ENCODE measurements at regions not wholly inside any gene's neighbourhood (a gene's known extent, or its start where the extent isn't known, plus 50 kb on each side); places are given as distances from the start of the nearest gene placed in this dataset.

DNA sequence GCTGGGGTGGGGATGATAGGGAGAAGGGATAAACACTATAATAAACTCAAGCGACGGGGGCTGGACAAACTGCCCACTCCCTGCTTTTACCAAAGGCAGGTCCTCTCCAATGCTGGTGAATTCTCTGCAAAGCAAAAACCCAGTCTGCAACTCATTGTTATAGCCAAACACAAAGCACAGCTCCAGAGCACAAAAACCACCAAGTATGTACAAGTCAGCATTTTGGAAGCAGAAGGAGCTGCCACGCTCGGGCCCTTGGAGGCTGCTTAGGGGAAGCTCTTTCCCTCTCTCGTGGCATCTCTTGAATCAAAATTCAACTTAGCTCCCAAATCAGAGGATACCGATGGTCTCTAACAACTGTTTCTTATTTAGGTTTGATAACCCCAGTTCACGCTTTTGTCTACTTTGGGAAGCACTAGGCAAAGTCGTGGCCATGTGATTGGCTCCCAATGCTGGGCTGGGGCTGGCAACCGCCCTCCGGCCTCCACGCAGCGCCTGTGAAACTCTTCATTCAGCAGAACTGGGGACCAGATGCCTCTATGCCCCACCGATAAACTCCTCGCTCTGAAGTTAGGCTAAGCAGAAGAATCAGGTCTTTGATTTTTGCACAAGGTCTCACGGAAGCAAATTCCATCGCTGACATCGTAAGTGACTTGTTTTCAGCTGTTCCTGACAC, 158.5 kb upstream of the FOXN3 start:
- POLR2A ChIA-PET: no interaction called here
- CTCF ChIA-PET: no interaction called here
- TF ChIP-seq, protein P1, sequence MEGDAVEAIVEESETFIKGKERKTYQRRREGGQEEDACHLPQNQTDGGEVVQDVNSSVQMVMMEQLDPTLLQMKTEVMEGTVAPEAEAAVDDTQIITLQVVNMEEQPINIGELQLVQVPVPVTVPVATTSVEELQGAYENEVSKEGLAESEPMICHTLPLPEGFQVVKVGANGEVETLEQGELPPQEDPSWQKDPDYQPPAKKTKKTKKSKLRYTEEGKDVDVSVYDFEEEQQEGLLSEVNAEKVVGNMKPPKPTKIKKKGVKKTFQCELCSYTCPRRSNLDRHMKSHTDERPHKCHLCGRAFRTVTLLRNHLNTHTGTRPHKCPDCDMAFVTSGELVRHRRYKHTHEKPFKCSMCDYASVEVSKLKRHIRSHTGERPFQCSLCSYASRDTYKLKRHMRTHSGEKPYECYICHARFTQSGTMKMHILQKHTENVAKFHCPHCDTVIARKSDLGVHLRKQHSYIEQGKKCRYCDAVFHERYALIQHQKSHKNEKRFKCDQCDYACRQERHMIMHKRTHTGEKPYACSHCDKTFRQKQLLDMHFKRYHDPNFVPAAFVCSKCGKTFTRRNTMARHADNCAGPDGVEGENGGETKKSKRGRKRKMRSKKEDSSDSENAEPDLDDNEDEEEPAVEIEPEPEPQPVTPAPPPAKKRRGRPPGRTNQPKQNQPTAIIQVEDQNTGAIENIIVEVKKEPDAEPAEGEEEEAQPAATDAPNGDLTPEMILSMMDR (IDR thresholded peaks at IDR 0.05; ENCODE audit: low read depth, low read length): no peak
- Histone ChIP-seq H3K4me3 (ENCODE audit: low read depth, low read length) (no peak overlapping the region), H3K27ac (ENCODE audit: low read depth, low read length) (no peak overlapping the region), H3K27me3 (ENCODE audit: control insufficient read depth, insufficient read depth, low read length) (no peaks in the 10 kb centered on the region), H3K9me3 (ENCODE audit: control insufficient read depth, insufficient read depth, low read length) (no peaks in the 10 kb centered on the region; the same call in 1 of the 2 replicates)
- no peak for DNase-seq (ENCODE audit: low read depth, low spot score)

- ChIA-PET CTCF (interaction anchor here (0.6 kb wide), 1 partner anchor 178 kb away, joined by 5 read pairs; no protein-coding TSS in a partner anchor), POLR2A (no interaction called here)
- no peak for DNase-seq (ENCODE audit: low read depth, low spot score)
- Histone ChIP-seq H3K27ac (ENCODE audit: low read depth, low read length) (no peak overlapping the region), H3K4me3 (ENCODE audit: low read depth, low read length) (no peak overlapping the region), H3K9me3 (ENCODE audit: control insufficient read depth, insufficient read depth, low read length) (no peaks in the 10 kb centered on the region; the same call in 1 of the 2 replicates), H3K27me3 (ENCODE audit: control insufficient read depth, insufficient read depth, low read length) (no peaks in the 10 kb centered on the region)
- TF ChIP-seq, protein P1 (IDR thresholded peaks at IDR 0.05; ENCODE audit: low read depth, low read length): no peak
These were observed 157.4 kb upstream of the FOXN3 start for GRCh38 chr14:89574420-89574819.

- Histone ChIP-seq H3K27me3 (ENCODE audit: control insufficient read depth, insufficient read depth, low read length) (no peaks in the 10 kb centered on the region), H3K9me3 (ENCODE audit: control insufficient read depth, insufficient read depth, low read length) (no peaks in the 10 kb centered on the region; the same call in 1 of the 2 replicates), H3K4me3 (ENCODE audit: low read depth, low read length) (no peak overlapping the region), H3K27ac (ENCODE audit: low read depth, low read length) (no peak overlapping the region)
- ChIA-PET CTCF (no interaction called here), POLR2A (no interaction called here)
- TF ChIP-seq, protein P1 (IDR thresholded peaks at IDR 0.05; ENCODE audit: low read depth, low read length): no peak
- DNase-seq (ENCODE audit: low read depth, low spot score): no peak
These were observed 156.3 kb upstream of the FOXN3 start for GRCh38 chr14:89573399-89573657.

DNA sequence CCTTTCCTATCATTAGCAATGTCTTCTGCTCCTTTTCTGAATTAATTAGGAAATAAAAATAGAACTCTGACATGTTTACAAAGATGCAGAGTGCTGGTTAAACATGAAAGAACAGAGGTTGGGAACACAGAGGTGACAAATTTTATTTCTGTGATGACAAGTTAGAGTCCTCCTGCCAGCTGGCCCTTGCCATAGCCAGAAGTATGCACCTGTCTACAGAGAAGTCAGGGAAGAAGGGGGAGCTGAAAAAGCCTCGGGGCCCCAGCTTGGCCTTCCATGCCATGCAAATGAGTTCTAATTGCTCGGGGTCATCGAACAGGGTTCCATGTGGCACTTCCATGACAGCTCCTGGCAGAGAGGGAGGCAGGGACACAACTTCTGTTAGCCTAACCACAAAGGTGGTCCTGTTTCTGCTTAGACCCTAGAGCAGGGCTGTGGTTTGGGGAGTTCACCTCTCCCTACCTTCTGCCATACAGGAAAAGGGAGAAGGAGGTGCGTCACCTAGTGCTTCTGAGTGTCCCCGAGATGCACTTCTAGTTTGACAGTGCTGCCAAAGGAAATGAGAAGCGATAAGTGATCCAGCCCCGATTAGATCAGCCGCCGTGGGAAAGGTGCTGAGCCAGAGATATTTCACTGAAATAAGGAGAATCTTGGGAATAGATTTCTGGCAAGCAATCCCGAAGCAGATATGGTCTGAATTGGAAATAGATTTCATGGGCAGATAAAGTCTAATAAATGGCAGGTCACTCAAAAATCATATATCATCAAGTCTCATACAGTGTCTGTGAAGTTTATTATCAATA, 155.8 kb upstream of the FOXN3 start:
- TF ChIP-seq, protein P1 (IDR thresholded peaks at IDR 0.05; ENCODE audit: low read depth, low read length): no peak
- Histone ChIP-seq H3K27ac (ENCODE audit: low read depth, low read length) (no peak overlapping the region), H3K4me3 (ENCODE audit: low read depth, low read length) (no peak overlapping the region), H3K9me3 (ENCODE audit: control insufficient read depth, insufficient read depth, low read length) (no peaks in the 10 kb centered on the region; the same call in 1 of the 2 replicates), H3K27me3 (ENCODE audit: control insufficient read depth, insufficient read depth, low read length) (no peaks in the 10 kb centered on the region)
- POLR2A ChIA-PET: no interaction called here
- CTCF ChIA-PET: interaction anchor here (1.0 kb wide), 1 partner anchor 400 kb away, joined by 4 read pairs; no protein-coding TSS in a partner anchor
- DNase-seq (ENCODE audit: low read depth, low spot score): no peak

DNA sequence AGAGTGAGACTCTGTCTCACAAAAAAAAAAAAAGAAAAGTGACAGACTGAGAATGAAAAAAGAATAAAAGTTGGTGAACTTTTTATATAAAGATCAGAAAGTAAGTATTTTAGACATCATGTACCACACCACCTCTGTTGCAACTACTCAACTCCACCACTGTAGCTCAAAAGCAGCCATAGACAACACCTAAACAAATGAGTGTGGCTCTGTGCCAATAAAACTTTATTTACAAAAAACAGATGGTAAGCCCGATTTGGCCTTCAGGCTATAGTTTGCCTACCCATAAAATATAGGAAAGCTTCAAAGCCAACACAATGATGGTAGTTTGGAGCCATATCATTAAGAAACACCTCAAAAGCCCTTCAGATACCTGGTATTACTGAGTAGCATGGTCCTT, 154.5 kb upstream of the FOXN3 start:
- CTCF ChIA-PET: interaction anchor here (1.0 kb wide), 1 partner anchor 401 kb away, joined by 4 read pairs; no protein-coding TSS in a partner anchor

More for the DNA sequence above, 154.5 kb upstream of the FOXN3 start:
- H3K27ac ChIP-seq (ENCODE audit: low read depth, low read length): no peak overlapping the region
- H3K9me3 ChIP-seq (ENCODE audit: control insufficient read depth, insufficient read depth, low read length): no peaks in the 10 kb centered on the region; the same call in 1 of the 2 replicates
- TF ChIP-seq, protein P1 (IDR thresholded peaks at IDR 0.05; ENCODE audit: low read depth, low read length): no peak
- no peak overlapping the region for H3K4me3 ChIP-seq (ENCODE audit: low read depth, low read length)
- H3K27me3 ChIP-seq (ENCODE audit: control insufficient read depth, insufficient read depth, low read length): no peaks in the 10 kb centered on the region
- POLR2A ChIA-PET: no interaction called here
- DNase-seq (ENCODE audit: low read depth, low spot score): no peak

Measured in AG04450 (cell line).